ENCODE measurements at regions not wholly inside any gene's neighbourhood (a gene's known extent, or its start where the extent isn't known, plus 50 kb on each side); places are given as distances from the start of the nearest gene placed in this dataset.
"Not testable (repeated sequence)": the region's sequence is repeated elsewhere in the genome, so short reads cannot be mapped to it uniquely, and the experiment has no call there.

GRCh38 chr17:77832180-77832560 lies 126.3 kb upstream of the TNRC6C start:
- no peak for DNase-seq

- DNase-seq = no peak
Observed at GRCh38 chr17:77833769-77834168, 124.7 kb upstream of the TNRC6C start.

- no peak for DNase-seq
Observed at GRCh38 chr17:77834170-77835115, 124.1 kb upstream of the TNRC6C start.

GRCh38 chr17:77836557-77837041 lies 121.9 kb upstream of the TNRC6C start:
- DNase-seq = no peak

GRCh38 chr17:77837072-77837471 lies 121.4 kb upstream of the TNRC6C start:
- not testable (repeated sequence) for DNase-seq

- no peak for DNase-seq
Observed at GRCh38 chr17:77837917-77838316, 120.6 kb upstream of the TNRC6C start.

GRCh38 chr17:77838748-77839697 lies 119.5 kb upstream of the TNRC6C start:
- DNase-seq = no peak

GRCh38 chr17:77839698-77840512 lies 118.6 kb upstream of the TNRC6C start:
- DNase-seq = no peak

- DNase-seq = no peak
Observed at GRCh38 chr17:77840513-77841165, 117.9 kb upstream of the TNRC6C start.

GRCh38 chr17:77841742-77842527 lies 116.6 kb upstream of the TNRC6C start:
- DNase-seq = no peak

GRCh38 chr17:77842528-77843147 lies 115.9 kb upstream of the TNRC6C start:
- DNase-seq = no peak

GRCh38 chr17:77843255-77843895 lies 115.1 kb upstream of the TNRC6C start:
- not testable (repeated sequence) for DNase-seq

GRCh38 chr17:77843896-77844295 lies 114.6 kb upstream of the TNRC6C start:
- DNase-seq = no peak

- DNase-seq = no peak
Observed at GRCh38 chr17:77844681-77845080, 113.8 kb upstream of the TNRC6C start.

GRCh38 chr17:77845541-77846225 lies 112.8 kb upstream of the TNRC6C start:
- DNase-seq = no peak

GRCh38 chr17:77846531-77847085 lies 111.9 kb upstream of the TNRC6C start:
- DNase-seq = no peak

- no peak for DNase-seq
Observed at GRCh38 chr17:77847221-77848085, 111.0 kb upstream of the TNRC6C start.

- DNase-seq = no peak
Observed at GRCh38 chr17:77848257-77848656, 110.2 kb upstream of the TNRC6C start.

Data from NCI-H1694 (cell line).